Stimulated activated CD4-positive, alpha-beta T cell treated with anti-CD3 and anti-CD28 coated beads, Interleukin-4, amount 100 ng/mL, for 48 hours (primary cell): ENCODE measurements at regions not wholly inside any gene's neighbourhood (a gene's known extent, or its start where the extent isn't known, plus 50 kb on each side); places are given as distances from the start of the nearest gene placed in this dataset.

ENCODE experiments used
- DNase-seq, 2 donors: peaks; one replicate each; pipeline ENCODE4 v3.0.0-alpha.2; 2020; ENCODE audit warnings: low read depth in 2 of 2

GRCh38 chr22:48222742-48223487, 1460.5 kb downstream of the TBC1D22A start:
- DNase-seq = no peak

GRCh38 chr22:48218889-48219420, 1456.5 kb downstream of the TBC1D22A start:
- no peak for DNase-seq

DNA sequence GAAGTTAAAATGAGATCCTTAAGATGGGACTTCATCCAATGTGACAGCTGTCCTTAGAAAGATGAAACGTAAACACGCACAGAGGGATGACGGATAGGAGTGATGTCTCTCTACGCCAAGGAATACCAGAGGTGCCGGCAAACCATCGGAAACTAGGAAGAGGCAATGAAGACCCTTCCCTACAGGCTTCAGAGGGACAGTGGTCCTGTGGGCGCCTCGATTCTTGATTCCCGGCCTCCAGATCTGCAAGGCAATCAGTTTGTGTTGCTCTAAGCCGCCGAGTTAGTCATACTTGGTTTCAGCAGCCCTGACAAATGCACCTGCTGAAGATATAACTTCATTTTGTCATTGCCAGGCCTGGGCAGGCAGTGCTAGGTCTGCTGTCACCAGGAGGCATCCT, 1455.1 kb downstream of the TBC1D22A start:
- DNase-seq = no peak

- DNase-seq = no peak
These were observed 1450.3 kb downstream of the TBC1D22A start for GRCh38 chr22:48212727-48213126.

DNA sequence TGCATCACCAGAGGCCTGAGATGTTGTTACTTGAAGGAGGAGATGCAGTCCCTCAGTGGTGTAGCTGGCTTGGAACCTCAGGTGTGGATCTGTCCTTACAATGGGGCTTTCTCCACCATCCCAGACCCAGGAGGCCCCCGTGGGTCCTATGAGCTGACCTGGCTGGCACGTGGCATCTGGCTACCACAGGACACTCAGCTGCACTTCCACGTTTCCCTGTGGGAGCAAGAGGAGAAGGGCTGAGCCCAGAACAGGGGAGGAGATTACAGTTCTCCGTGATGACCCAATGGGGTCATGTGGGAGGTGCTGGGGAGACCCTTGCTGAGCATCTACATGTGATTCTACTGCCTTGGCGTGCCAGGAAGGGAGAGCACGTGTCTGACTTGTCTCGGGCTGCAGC, 1448.4 kb downstream of the TBC1D22A start:
- no peak for DNase-seq

DNA sequence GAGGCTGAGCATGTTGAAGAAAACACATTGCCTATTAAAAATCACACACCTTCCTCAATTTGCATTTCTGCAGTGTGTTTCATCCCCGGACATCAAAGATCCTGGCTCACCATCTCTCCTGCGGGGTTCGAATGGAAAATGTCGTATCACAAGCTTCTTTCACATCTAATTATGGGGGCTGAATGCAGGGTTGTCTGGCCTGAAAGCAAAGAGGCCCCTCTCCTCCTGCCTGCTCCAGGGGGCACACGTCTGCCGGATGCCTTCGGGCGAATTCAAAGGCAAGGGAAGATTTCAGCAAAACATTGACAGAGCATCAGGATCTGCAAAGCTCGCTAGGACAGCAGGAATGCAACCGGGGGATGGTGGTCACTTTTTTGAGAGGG, 1447.7 kb downstream of the TBC1D22A start:
- DNase-seq = no peak

- DNase-seq = no peak
These were observed 1447.2 kb downstream of the TBC1D22A start for GRCh38 chr22:48209473-48210197.

- no peak for DNase-seq
These were observed 1446.4 kb downstream of the TBC1D22A start for GRCh38 chr22:48208894-48209293.

DNA sequence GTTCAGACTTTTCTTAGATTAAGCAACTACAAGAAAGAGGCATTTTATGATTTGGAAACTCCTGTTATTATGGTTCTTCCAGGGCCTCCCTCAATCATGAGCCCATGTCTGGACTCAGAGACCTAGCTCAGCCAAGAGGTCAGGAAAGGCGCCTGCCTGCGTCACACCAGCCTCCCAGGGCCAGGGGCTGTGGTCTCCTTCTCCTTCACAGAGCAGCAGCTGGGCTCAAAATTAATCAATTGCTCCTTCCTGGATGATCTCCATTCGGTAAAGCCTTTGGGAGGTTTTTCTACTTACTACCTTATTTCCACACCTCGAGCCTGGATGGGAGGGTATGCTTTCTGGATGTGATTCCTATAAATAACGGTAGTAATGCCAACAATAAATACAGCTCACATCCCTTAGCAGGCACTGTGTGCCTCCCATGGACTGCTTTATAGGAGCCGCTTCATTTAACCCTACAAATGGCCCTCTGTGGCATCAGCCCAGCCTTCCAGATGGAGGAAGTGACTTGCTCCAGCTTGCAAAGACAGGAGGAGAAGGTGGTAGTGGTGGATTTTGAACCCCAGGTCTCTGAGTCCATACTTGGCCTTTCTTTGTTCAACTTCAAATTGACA, 1445.6 kb downstream of the TBC1D22A start:
- no peak for DNase-seq

DNA sequence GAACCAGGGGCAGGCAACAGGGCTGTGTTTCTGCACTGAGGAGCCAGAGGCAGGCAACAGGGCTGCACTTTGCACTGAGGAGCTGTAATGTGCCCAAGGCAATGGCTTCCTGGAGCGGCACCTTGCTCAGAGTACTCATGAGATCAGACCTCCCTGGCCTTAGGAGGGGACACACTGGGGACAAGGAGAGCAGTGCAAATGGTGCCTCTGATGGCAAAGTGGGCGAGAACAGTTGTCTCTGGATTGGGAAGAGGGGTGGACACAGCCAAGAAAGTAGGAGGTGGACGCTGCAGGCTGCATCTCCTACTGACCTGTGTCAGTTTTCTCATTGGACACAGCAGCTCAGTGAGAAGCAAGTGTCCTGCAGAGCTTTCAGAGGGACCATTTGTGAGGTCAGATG, 1443.3 kb downstream of the TBC1D22A start:
- DNase-seq = no peak

DNA sequence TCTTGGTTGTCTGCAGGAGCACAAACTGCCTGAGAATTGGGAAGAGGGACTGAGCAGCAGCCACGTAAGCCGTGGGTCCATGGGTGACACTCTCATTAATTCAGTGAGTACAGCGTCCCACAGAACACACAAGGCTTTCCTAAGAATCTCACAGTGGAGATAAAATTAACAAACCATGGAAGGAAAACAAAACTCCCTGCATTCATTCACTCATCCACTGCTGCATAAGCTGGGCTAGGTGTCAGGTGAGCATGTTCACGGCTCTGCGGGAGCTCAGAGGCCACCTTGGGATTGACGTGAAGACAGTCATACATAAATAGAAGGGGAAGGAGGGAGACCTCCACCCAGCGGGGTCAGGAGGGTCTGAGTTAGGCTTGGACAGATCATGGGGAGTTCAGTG, 1442.7 kb downstream of the TBC1D22A start:
- no peak for DNase-seq

- no peak for DNase-seq
These were observed 1441.8 kb downstream of the TBC1D22A start for GRCh38 chr22:48204296-48204695.

- no peak for DNase-seq
These were observed 1437.2 kb downstream of the TBC1D22A start for GRCh38 chr22:48199667-48200066.

DNA sequence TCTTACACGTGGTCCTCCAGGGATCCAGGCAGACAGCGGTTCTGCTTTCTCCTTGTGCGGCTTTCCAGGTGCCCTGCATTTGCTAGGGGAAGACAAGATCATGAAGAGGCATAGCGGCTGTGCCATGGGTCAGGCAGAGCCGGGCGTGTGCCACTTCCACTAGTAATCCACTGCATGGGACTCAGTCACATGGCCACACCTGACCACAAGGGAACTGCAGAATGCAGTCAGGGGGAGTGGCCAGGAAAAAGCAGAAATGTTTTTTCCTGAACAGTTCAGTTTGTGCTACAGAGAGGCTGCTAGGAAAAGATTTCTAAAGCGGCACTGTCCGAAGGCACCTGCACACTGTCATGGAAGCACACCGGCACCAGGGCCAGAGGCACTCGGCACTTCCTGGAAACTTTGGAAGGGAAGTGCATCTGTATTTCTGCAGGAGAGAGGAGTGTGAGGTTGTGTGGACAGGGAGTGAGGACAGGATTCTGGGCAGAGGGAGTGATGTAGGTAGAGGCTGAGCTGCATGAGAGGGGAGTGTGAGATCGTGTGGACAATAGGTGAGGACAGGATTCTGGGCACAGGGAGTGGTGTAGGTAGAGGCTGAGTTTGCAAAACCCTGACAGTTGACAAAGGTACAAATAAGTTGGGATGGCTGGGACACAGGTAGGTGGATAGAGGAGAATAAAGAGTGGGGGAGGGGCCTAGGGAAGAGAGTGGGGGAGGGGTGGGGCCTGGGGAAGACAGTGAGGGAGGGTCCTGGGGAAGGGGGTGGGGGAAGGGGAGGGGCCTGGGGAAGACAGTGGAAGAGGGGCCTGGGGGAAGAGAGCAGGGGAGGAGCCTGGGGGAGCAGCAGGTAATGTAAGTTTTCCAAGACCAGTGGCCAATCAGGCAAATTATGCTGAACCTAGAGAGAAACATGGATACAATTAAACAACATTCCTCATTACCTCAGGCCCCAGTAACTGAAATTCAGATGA, 1436.3 kb downstream of the TBC1D22A start:
- DNase-seq = no peak

- no peak for DNase-seq
These were observed 1434.8 kb downstream of the TBC1D22A start for GRCh38 chr22:48197189-48197690.

GRCh38 chr22:48192920-48193319, 1430.5 kb downstream of the TBC1D22A start:
- DNase-seq = no peak

DNA sequence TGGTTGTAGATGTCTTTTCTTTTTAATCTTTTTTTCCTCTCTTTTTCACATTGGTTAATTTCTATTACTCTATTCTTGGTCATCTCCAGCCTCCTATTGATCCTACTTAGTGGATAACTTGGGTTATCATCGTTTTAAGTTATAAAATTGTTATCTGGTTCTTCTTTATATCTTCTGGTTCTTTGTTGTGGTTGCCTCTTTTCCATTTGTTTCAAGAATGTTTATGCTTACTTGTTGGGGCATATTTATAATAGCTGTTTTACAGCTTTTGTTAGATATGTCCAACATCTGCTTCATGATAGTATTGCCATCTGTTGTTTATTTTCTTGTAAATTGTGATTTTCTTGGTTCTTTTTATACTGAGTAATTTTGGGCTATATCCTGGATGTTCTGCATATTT, 1429.6 kb downstream of the TBC1D22A start:
- no peak for DNase-seq

GRCh38 chr22:48188231-48188721, 1425.8 kb downstream of the TBC1D22A start:
- DNase-seq = no peak

- DNase-seq = no peak
These were observed 1424.9 kb downstream of the TBC1D22A start for GRCh38 chr22:48187356-48187755.

GRCh38 chr22:48186146-48186790, 1423.8 kb downstream of the TBC1D22A start:
- no peak for DNase-seq
